Left ventricle myocardium inferior (tissue), 1 donor: ENCODE measurements at regions not wholly inside any gene's neighbourhood (a gene's known extent, or its start where the extent isn't known, plus 50 kb on each side); places are given as distances from the start of the nearest gene placed in this dataset.

Experiments used
- DNase-seq: peaks from one replicate; pipeline ENCODE4 v3.0.0-alpha.2; 2020
- H3K27ac ChIP-seq: fragments of 200-600 bp; replicated peaks from 2 replicates; pipeline ENCODE4 v1.8.0; 2021
- H3K27me3 ChIP-seq: fragments of 200-600 bp; 2 replicates; pipeline ENCODE4 v1.8.0; 2021; ENCODE audit warnings: low read depth
- H3K36me3 ChIP-seq: fragments of 200-600 bp; 2 replicates; pipeline ENCODE4 v1.8.0; 2021
- H3K4me1 ChIP-seq: fragments of 200-600 bp; 2 replicates; pipeline ENCODE4 v1.8.0; 2021
- H3K4me3 ChIP-seq: fragments of 200-600 bp; 2 replicates; pipeline ENCODE4 v1.8.0; 2021; ENCODE audit warnings: mild to moderate bottlenecking, moderate library complexity
- H3K9me3 ChIP-seq: fragments of 200-600 bp; replicated peaks from 2 replicates; pipeline ENCODE4 v1.8.0; 2021
- CTCF ChIP-seq: fragments of 200-600 bp; IDR thresholded peaks from 2 replicates; pipeline ENCODE4 v1.8.0; 2021; ENCODE audit warnings: antibody characterized with exemption, mild to moderate bottlenecking, borderline replicate concordance
- intact Hi-C: fragments of 100-400 bp; cut with micrococcal nuclease; formaldehyde crosslinking; loops from one replicate; pipeline ENCODE4 v1.11.0; 2022
- donor health status: DM: no; HTN: yes; CAD: no; lungs with severe emphysema.

- Histone ChIP-seq H3K27me3 (peaks cover 97% of the 10 kb centered on the region), H3K27ac (no peak overlapping the region), H3K4me1 (no peaks in the 10 kb centered on the region), H3K36me3 (no peaks in the 10 kb centered on the region), H3K9me3 (no peaks in the 10 kb centered on the region), H3K4me3 (no peak overlapping the region)
- intact Hi-C loops = no loop called here
- TF ChIP-seq CTCF = no peak
- DNase-seq = no peak
Observed at GRCh38 chr17:79543531-79543930, 67.3 kb downstream of the RBFOX3 start.

- H3K27ac ChIP-seq = no peak overlapping the region
- intact Hi-C loops = no loop called here
- no peaks in the 10 kb centered on the region for H3K4me1 ChIP-seq
- TF ChIP-seq CTCF = no peak
- H3K9me3 ChIP-seq = no peaks in the 10 kb centered on the region
- peaks cover 97% of the 10 kb centered on the region for H3K27me3 ChIP-seq
- DNase-seq = no peak
- H3K4me3 ChIP-seq = no peak overlapping the region
- no peaks in the 10 kb centered on the region for H3K36me3 ChIP-seq
Observed at GRCh38 chr17:79542718-79543117, 68.1 kb downstream of the RBFOX3 start.

- Histone ChIP-seq H3K4me3 (no peak overlapping the region), H3K36me3 (no peaks in the 10 kb centered on the region), H3K27ac (no peak overlapping the region), H3K27me3 (peaks cover 94% of the 10 kb centered on the region), H3K9me3 (no peaks in the 10 kb centered on the region), H3K4me1 (no peaks in the 10 kb centered on the region)
- intact Hi-C loops = no loop called here
- no peak for TF ChIP-seq CTCF
- no peak for DNase-seq
Observed at GRCh38 chr17:79541056-79541850, 69.6 kb downstream of the RBFOX3 start.

GRCh38 chr17:79539944-79540705 is 70.7 kb downstream of the RBFOX3 start:
- Histone ChIP-seq H3K27ac (no peak overlapping the region), H3K9me3 (no peaks in the 10 kb centered on the region), H3K4me3 (no peak overlapping the region), H3K36me3 (no peaks in the 10 kb centered on the region), H3K27me3 (peaks cover 94% of the 10 kb centered on the region), H3K4me1 (no peaks in the 10 kb centered on the region)
- no peak for TF ChIP-seq CTCF
- intact Hi-C loops = no loop called here
- DNase-seq = no peak

- H3K27ac ChIP-seq = no peak overlapping the region
- peaks cover 94% of the 10 kb centered on the region for H3K27me3 ChIP-seq
- TF ChIP-seq CTCF = no peak
- no peak for DNase-seq
- no peaks in the 10 kb centered on the region for H3K4me1 ChIP-seq
- intact Hi-C loops = no loop called here
- no peaks in the 10 kb centered on the region for H3K9me3 ChIP-seq
- no peaks in the 10 kb centered on the region for H3K36me3 ChIP-seq
- H3K4me3 ChIP-seq = no peak overlapping the region
Observed at GRCh38 chr17:79538291-79538690, 72.6 kb downstream of the RBFOX3 start.
